SU-DHL-6 (cell line): ENCODE measurements at regions not wholly inside any gene's neighbourhood (a gene's known extent, or its start where the extent isn't known, plus 50 kb on each side); places are given as distances from the start of the nearest gene placed in this dataset.

Source experiments
- H2AFZ ChIP-seq: fragments of 200-600 bp; sonication (generic); 2 replicates; pipeline ENCODE4 v1.6.1; 2014; ENCODE audit warnings: low read depth, mild to moderate bottlenecking, moderate library complexity, mixed read lengths, antibody characterized with exemption, low read length; ENCODE audit not compliant: severe bottlenecking
- H3F3A ChIP-seq: fragments of 200-600 bp; shearing (Covaris generic); 2 replicates; pipeline ENCODE4 v1.6.0; 2016; ENCODE audit warnings: antibody characterized with exemption, mild to moderate bottlenecking; ENCODE audit not compliant: insufficient read depth
- H3K27ac ChIP-seq: fragments of 200-600 bp; sonication (generic); 2 replicates; pipeline ENCODE4 v1.5.1; 2016; ENCODE audit warnings: low read depth, mild to moderate bottlenecking, low read length, moderate library complexity, mixed read lengths
- H3K27me3 ChIP-seq: fragments of 200-600 bp; sonication (generic), shearing (Covaris generic); 2 replicates; pipeline ENCODE4 v1.6.0; 2014; ENCODE audit warnings: mild to moderate bottlenecking, low read length
- H3K36me3 ChIP-seq: fragments of 200-600 bp; sonication (generic); 2 replicates; pipeline ENCODE4 v1.6.1; 2014; ENCODE audit warnings: mild to moderate bottlenecking, low read length, mixed read lengths
- H3K4me2 ChIP-seq: fragments of 300-600, 200-600 bp; shearing (Covaris generic), sonication (generic); 2 replicates; pipeline ENCODE4 v1.6.0; 2014; ENCODE audit warnings: low read length, low read depth, mild to moderate bottlenecking; ENCODE audit not compliant: poor library complexity, severe bottlenecking
- H3K4me3 ChIP-seq: fragments of 200-600 bp; sonication (generic); 2 replicates; pipeline ENCODE4 v1.5.1; 2014; ENCODE audit warnings: antibody characterized with exemption, low read length, mild to moderate bottlenecking, mixed read lengths; ENCODE audit not compliant: insufficient read depth, poor library complexity, severe bottlenecking
- H3K79me2 ChIP-seq: fragments of 200-600 bp; sonication (generic); 2 replicates; pipeline ENCODE4 v1.6.1; 2014; ENCODE audit warnings: mild to moderate bottlenecking, low read length, moderate library complexity; ENCODE audit not compliant: insufficient read depth
- H3K9ac ChIP-seq: fragments of 200-600 bp; sonication (generic); 2 replicates; pipeline ENCODE4 v1.7.0; 2014; ENCODE audit warnings: mild to moderate bottlenecking, low read length
- H3K9me2 ChIP-seq: fragments of 200-600 bp; sonication (generic); replicated peaks from 2 replicates; pipeline ENCODE4 v1.6.1; 2014; ENCODE audit warnings: low read length; ENCODE audit not compliant: insufficient read depth
- H3K9me3 ChIP-seq: fragments of 200-600 bp; sonication (generic); 2 replicates; pipeline ENCODE4 v1.6.1; 2014; ENCODE audit warnings: low read length, mixed read lengths; ENCODE audit not compliant: insufficient read depth
- H4K20me1 ChIP-seq: fragments of 200-600 bp; sonication (generic); 2 replicates; pipeline ENCODE4 v1.6.1; 2014; ENCODE audit warnings: low read depth, mild to moderate bottlenecking, antibody characterized with exemption, low read length, moderate library complexity, mixed read lengths
- CTCF ChIP-seq: fragments of 200-600 bp; sonication (generic); IDR thresholded peaks from one replicate; pipeline ENCODE4 v1.5.1; 2017; ENCODE audit warnings: antibody characterized with exemption, mild to moderate bottlenecking, low read length, moderate library complexity; ENCODE audit not compliant: insufficient read depth, poor library complexity, severe bottlenecking
- EZH2phosphoT487 ChIP-seq: fragments of 200-600 bp; sonication (generic), shearing (Covaris generic); conservative IDR thresholded peaks from 2 replicates; pipeline ENCODE4 v1.6.1; 2018; ENCODE audit warnings: mild to moderate bottlenecking, antibody characterized with exemption, low read length, moderate library complexity, mixed read lengths

- Histone ChIP-seq H3K4me3 (no peak overlapping the region), H3K36me3 (no peaks in the 10 kb centered on the region), H3K9ac (no peak overlapping the region), H3F3A (no peaks in the 10 kb centered on the region), H3K9me2 (no peaks in the 10 kb centered on the region), H3K27me3 (no peaks in the 10 kb centered on the region), H4K20me1 (no peaks in the 10 kb centered on the region), H3K4me2 (no peak overlapping the region), H3K27ac (no peak overlapping the region), H3K9me3 (no peaks in the 10 kb centered on the region), H3K79me2 (no peaks in the 10 kb centered on the region), H2AFZ (no peak overlapping the region)
- no peak for TF ChIP-seq CTCF
- no peak for TF ChIP-seq EZH2phosphoT487
These were observed 192.1 kb upstream of the NCKAP5 start for GRCh38 chr2:133760376-133760775.

DNA sequence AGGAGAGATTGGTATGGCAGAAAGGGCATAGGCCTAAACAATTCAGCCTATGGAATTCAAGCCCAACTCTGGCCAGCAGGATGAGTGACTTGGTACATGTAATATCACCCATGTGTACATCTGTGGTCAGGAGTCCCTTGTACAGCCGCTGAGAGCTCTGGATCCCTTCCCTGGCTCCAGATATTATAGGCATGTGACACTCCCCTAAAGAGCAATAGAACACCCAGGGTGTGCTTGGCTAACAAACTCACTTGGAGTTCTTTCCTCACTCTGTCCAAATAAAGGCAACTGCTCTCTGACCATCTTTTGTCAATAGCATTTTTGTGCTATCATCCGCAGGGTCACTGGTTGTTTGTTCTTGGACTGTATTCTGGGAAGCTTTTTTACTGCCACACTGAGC, 197.4 kb upstream of the NCKAP5 start:
- Histone ChIP-seq H3K9me2 (no peaks in the 10 kb centered on the region), H3K9me3 (no peaks in the 10 kb centered on the region), H3F3A (no peaks in the 10 kb centered on the region), H3K27ac (no peak overlapping the region), H3K4me3 (no peak overlapping the region), H3K27me3 (no peaks in the 10 kb centered on the region), H3K79me2 (no peaks in the 10 kb centered on the region), H3K36me3 (no peaks in the 10 kb centered on the region), H2AFZ (no peak overlapping the region), H4K20me1 (no peaks in the 10 kb centered on the region), H3K4me2 (no peak overlapping the region), H3K9ac (no peak overlapping the region)
- TF ChIP-seq EZH2phosphoT487 (no peak), CTCF (no peak)

DNA sequence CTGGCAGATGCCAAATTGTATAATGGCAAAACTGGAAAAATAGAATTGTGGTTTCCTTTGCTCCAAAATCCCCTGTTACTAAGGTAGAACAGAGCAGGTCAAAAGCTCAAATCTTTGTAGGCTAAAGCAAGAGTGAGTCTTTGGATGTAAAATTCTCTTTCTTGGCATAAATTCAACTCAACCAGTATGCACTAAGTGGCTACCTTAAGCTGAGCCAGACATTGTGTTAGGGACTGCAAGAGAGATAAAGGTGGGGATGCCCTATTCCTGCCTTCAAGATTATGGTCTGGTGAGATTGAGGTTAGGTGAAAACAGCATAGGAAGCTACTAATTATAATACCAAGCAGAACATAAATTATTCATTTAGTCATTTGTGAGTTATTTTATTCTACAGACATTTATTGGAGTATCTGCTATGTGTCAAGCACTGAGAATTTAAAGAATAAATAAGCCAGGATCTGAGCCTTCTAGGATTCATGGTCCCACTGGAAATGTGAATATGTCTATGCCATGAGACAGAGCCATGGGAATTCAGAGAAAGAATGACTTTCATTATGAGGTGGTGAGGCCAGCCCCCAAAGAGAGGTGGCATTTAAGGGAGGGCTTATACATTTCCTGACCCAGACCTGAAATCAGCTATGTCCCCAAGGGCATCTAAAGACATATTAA, 198.0 kb upstream of the NCKAP5 start:
- H3K4me2 ChIP-seq, result no peak overlapping the region

More for the DNA sequence above, 198.0 kb upstream of the NCKAP5 start:
- no peak overlapping the region for H3K9ac ChIP-seq
- no peaks in the 10 kb centered on the region for H3K79me2 ChIP-seq
- no peaks in the 10 kb centered on the region for H3K9me2 ChIP-seq
- no peaks in the 10 kb centered on the region for H3K9me3 ChIP-seq
- H3K27me3 ChIP-seq, result no peaks in the 10 kb centered on the region
- no peaks in the 10 kb centered on the region for H3K36me3 ChIP-seq
- H2AFZ ChIP-seq, result no peak overlapping the region
- no peaks in the 10 kb centered on the region for H4K20me1 ChIP-seq
- no peak overlapping the region for H3K4me3 ChIP-seq
- H3K27ac ChIP-seq, result no peak overlapping the region
- TF ChIP-seq EZH2phosphoT487, result no peak
- no peak for TF ChIP-seq CTCF
- no peaks in the 10 kb centered on the region for H3F3A ChIP-seq
